Ectodermal cell (in vitro differentiated cells): ENCODE measurements at regions not wholly inside any gene's neighbourhood (a gene's known extent, or its start where the extent isn't known, plus 50 kb on each side); places are given as distances from the start of the nearest gene placed in this dataset.

Source experiments
- H3K27ac ChIP-seq: 2 replicates; pipeline ENCODE4 v1.7.0; 2013; ENCODE audit warnings: mild to moderate bottlenecking, low read depth, low read length; ENCODE audit not compliant: insufficient read depth, poor library complexity, severe bottlenecking
- H3K27me3 ChIP-seq: 2 replicates; pipeline ENCODE4 v1.7.0; 2013; ENCODE audit warnings: mild to moderate bottlenecking, low read length; ENCODE audit not compliant: insufficient read depth, control insufficient read depth, poor library complexity, severe bottlenecking
- H3K36me3 ChIP-seq: one replicate; pipeline ENCODE4 v1.7.0; 2013; ENCODE audit warnings: low read length; ENCODE audit not compliant: control insufficient read depth, insufficient read depth
- H3K4me1 ChIP-seq: one replicate; pipeline ENCODE4 v1.7.0; 2013; ENCODE audit warnings: low read length; ENCODE audit not compliant: control insufficient read depth, insufficient read depth
- H3K4me3 ChIP-seq: 2 replicates; pipeline ENCODE4 v1.7.0; 2013; ENCODE audit warnings: low read depth, low read length, control low read depth; ENCODE audit not compliant: insufficient read depth
- H3K9me3 ChIP-seq: 2 replicates; pipeline ENCODE4 v1.7.0; 2013; ENCODE audit warnings: mild to moderate bottlenecking, low read length, moderate library complexity; ENCODE audit not compliant: control insufficient read depth
- WGBS, 2 experiments: methylation state at CpG; one replicate each; pipeline ENCODE4 v1.1.7; 2013; ENCODE audit warnings: missing lambda C conversion rate in 2 of 2; 5-methylcytosine and 5-hydroxymethylcytosine counted together

DNA sequence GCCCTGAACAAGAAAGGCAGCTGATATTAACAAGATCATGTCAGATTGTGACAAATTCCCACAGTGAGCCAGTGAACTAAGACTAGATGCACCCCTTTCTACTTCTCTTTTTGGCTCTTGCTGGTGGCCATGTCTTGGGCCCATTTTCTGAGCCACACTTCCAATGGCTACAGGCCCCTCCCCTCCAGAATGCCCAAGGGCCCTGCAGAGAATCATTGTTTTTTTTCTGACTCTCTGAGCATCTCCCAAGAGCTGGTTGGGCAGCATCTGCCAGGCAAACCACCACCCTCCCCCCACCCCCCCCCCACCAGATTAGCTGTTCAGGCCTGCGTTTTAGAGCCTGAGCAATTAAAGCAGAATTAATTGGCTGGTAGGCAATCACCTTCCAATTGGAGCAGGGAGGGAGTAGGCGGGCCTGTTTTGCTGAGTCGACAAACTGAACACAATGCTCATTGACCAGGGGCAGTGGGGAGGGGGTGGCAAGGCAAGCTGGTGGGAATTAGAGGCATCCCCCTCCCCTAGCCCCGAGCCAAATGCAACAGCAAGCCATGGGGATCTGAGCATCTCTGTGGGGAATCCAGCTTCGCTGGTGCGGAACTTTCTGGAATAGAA lies 541.4 kb downstream of the MN1 start:
- Histone ChIP-seq H3K4me1 (peaks cover 11% of the 10 kb centered on the region), H3K36me3 (no peaks in the 10 kb centered on the region), H3K27ac (no peak overlapping the region), H3K4me3 (no peak overlapping the region), H3K9me3 (peaks cover 3% of the 10 kb centered on the region), H3K27me3 (no peaks in the 10 kb centered on the region)
- 20 to 26% methylated on average over 5 to 6 of the region's 6 CpGs for WGBS, 2 experiments

DNA sequence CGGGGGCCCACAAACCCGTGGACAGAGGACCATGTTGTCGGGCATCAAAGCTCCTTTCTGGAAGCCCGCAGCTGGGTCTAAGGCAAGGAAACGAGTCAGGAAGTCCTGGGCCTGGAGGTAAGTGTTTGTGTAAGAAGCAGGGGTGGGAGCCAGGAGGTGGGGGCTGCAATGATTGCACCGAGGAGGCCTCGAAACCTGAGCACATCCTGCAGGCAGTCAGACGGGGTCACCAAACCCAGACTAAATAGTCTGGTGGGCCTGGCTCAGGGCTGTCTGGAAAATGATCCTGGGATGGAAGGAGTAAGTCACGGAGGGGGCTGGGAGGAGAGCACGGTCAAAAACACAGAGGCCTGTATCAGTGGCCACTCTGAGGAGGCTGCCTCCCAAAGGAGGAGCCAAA lies 539.2 kb downstream of the MN1 start:
- no peak overlapping the region for H3K27ac ChIP-seq
- WGBS, 2 experiments = 86 to 87% methylated on average over 10 of the region's 10 CpGs
- no peaks in the 10 kb centered on the region for H3K9me3 ChIP-seq
- no peaks in the 10 kb centered on the region for H3K36me3 ChIP-seq
- no peaks in the 10 kb centered on the region for H3K27me3 ChIP-seq
- peaks cover 11% of the 10 kb centered on the region for H3K4me1 ChIP-seq
- H3K4me3 ChIP-seq = no peak overlapping the region

DNA sequence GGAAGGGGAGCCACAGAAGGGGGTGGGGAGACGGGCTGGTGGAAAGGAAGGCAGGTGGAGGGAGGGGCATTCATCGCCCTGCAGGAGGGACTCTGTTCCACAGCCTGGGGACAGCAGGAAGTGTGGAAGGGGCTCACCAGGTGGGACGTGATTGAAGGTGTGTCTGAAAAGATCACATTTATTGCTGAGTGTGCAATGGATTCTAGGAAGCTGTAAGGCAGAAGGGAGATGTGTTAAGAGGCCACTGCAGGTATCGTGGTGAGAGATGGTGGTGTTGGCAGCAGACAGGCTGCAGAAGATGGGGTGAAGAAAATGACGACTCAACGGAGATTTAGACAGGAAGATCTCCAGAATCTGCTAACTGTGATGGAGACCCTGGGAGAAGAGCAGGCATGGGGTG lies 537.4 kb downstream of the MN1 start:
- WGBS, 2 experiments = 80 to 81% methylated on average over 6 of the region's 6 CpGs
- Histone ChIP-seq H3K9me3 (no peaks in the 10 kb centered on the region), H3K4me1 (peaks cover 10% of the 10 kb centered on the region), H3K36me3 (no peaks in the 10 kb centered on the region), H3K27ac (no peak overlapping the region), H3K4me3 (no peak overlapping the region), H3K27me3 (no peaks in the 10 kb centered on the region)

DNA sequence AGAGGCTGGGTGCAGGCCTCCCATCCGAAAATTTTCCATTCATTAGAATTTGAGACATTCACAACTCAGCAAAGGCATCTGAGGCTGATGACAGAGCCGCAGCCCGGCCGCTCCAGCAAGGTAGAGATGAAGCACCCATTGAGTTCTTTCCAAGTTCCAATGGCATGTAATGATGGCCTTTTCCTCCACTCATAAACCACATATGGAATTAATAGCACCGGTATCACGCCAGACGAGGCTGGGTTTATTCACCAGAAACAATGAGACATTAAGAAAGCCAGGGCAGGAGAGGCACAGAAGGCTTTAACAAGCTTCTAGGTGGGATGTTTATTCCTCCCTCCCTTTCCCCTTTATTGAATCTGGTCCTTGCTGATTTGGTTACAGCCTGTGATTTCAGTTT lies 534.4 kb downstream of the MN1 start:
- no peak overlapping the region for H3K27ac ChIP-seq
- WGBS, 2 experiments = 92% methylated on average over 7 of the region's 7 CpGs

DNA sequence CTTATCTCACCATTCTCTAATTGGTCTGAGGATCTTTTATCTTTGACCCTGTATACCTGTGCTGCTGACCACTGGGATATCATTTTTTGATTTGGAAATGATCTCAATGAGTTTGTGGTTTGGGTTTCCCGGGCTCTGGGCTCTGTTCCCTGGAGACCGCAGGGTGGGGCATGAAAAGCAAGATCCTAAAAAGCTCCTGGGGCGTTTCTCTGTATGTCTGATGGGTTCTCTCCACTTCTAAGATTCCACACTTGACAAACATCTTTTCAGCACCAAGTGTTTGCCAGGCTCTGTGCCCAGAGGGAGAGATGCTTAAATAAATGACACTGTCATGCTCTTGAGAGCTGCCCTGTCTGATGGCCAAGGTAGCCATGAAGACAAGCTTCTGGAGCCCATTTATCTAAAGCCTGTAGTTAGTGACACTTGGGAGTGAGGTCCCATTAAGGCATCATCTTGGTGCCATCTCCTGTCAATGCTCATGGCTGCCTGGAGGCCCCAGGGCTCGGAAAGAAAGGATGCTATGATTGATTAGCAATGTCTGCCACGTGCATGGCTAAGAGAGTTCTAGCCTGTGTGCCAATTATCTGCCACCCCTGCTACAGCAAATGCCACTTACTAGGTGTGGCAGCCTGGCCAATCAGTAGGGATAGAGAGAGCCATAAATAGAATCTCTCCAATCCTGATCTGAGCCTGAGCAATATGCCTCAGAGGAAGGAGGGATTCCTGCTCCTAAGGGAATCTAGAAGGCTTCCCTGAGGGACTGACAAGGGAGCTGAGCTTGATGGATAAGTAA lies 531.6 kb downstream of the MN1 start:
- WGBS, 2 experiments = 87 to 88% methylated on average over 5 of the region's 5 CpGs

More for the DNA sequence above, 534.4 kb downstream of the MN1 start:
- Histone ChIP-seq H3K4me1 (no peaks in the 10 kb centered on the region), H3K4me3 (no peak overlapping the region), H3K36me3 (no peaks in the 10 kb centered on the region), H3K9me3 (no peaks in the 10 kb centered on the region), H3K27me3 (no peaks in the 10 kb centered on the region)

DNA sequence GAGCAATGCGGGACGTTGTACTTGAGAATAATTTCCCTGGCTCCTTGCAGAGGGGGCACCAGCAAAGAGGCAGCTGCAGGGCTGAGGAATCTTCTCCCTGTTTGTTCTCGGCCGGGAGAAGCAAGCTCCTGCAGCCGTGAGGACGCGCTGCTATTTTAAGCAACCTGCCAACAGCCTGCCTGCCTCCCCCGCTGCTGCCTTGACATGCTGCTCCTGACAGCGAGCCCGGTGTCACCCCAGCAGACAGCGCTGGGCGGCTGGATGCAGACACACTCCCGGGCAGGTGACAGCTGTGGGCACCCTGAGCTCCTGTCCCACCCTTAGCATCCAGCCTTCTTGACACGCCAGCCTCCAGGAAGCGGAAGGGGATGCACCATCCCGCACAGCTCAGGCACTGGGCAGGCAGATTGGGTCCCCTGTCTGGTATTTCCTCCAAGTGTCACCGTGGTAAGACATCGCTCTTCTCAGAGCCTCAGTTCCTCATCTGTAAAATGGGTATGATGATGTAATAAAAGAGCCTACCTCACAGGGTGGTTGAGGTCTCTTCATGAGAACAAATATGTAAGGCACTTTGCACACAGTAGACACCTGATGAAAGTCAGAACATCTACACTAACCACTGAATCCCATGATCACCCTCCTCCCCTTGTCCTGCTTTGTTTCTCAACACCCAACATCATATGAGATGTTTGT lies 530.6 kb downstream of the MN1 start:
- H3K36me3 ChIP-seq = no peaks in the 10 kb centered on the region
- no peak overlapping the region for H3K4me3 ChIP-seq
- no peaks in the 10 kb centered on the region for H3K27me3 ChIP-seq
- no peaks in the 10 kb centered on the region for H3K9me3 ChIP-seq
- no peaks in the 10 kb centered on the region for H3K4me1 ChIP-seq
- WGBS, 2 experiments = 58% methylated on average over 18 of the region's 18 CpGs
- H3K27ac ChIP-seq = no peak overlapping the region

More for the DNA sequence above, 531.6 kb downstream of the MN1 start:
- H3K27ac ChIP-seq = no peak overlapping the region
- H3K27me3 ChIP-seq = no peaks in the 10 kb centered on the region
- H3K9me3 ChIP-seq = no peaks in the 10 kb centered on the region
- H3K36me3 ChIP-seq = no peaks in the 10 kb centered on the region
- H3K4me1 ChIP-seq = no peaks in the 10 kb centered on the region
- H3K4me3 ChIP-seq = no peak overlapping the region

DNA sequence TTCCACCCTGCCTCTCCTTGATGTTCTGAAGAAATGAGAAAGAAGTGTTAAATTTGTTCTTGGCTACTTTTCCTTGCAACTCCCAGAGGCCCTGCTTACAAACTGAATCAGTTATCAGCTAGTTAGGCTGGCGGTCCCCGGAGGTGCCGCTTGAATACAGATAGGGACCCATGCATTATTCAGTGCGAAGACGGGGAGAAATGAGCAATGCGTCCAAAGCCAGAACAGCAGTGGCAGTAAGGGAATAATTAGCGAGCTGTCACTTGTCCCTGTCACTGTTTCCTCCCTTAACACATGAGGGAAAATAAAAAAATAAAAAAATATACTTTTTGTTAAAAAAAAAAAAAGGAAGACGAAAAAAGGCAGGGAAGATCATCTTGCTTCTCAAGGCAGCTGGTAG lies 528.1 kb downstream of the MN1 start:
- Histone ChIP-seq H3K4me3 (no peak overlapping the region), H3K36me3 (no peaks in the 10 kb centered on the region), H3K9me3 (no peaks in the 10 kb centered on the region), H3K27ac (no peak overlapping the region), H3K27me3 (no peaks in the 10 kb centered on the region), H3K4me1 (no peaks in the 10 kb centered on the region)
- WGBS, 2 experiments = 40 to 53% methylated on average over 7 to 8 of the region's 8 CpGs

DNA sequence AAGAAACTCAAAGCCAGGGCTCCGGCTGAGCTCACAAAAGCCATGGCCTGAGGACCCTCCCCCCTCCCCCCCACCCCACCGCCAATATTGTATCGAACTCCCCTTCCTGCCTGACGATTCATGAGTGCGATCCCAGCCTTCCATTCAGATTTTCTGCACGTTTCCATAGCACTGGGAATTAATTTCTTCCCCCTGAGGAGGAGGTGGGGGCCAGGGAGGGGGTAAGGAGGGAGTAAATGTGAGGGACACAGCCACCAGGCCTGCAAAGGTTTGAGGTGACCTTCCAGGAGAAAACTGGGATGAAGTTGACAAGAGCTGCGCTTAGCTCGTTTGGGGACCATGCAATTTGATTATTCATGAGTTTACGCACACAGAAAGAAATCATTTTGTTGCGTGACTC lies 527.7 kb downstream of the MN1 start:
- H3K27ac ChIP-seq = no peak overlapping the region
- 60 to 67% methylated on average over 7 to 9 of the region's 10 CpGs for WGBS, 2 experiments
- no peaks in the 10 kb centered on the region for H3K27me3 ChIP-seq
- no peaks in the 10 kb centered on the region for H3K9me3 ChIP-seq
- H3K36me3 ChIP-seq = no peaks in the 10 kb centered on the region
- H3K4me1 ChIP-seq = no peaks in the 10 kb centered on the region
- H3K4me3 ChIP-seq = no peak overlapping the region

DNA sequence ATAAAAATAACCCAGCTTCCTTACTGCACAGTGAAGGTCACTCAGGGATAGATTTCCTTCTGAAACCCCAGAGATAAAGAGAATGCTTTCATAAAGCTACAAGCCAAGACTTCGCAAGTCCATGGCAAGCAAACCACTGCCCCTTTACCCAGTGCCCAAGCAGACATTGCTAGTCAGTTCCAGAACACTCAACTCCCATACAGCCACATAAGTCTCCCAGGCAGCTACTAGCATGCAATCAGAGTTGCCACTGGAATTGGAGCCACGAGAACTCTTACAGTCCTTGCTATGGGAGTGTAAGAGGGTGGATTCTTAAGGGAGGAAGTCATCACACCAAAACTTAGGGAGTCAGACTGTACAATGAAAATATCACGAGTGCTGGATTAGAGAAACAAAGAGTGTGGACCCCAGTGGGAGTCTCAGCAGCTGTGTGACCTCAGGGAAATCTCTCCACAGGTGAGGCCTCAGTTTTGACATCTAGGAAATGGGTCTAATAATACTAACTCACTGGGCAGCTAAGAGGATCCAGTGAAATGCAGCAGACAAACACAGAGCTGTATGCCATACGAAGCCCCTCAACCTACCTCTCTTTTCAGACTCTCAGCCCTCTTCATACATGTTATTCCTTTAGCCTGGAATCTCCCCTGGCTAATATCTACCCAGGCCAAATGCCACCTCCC lies 526.6 kb downstream of the MN1 start:
- Histone ChIP-seq H3K27ac (no peak overlapping the region), H3K9me3 (no peaks in the 10 kb centered on the region), H3K4me3 (no peak overlapping the region), H3K27me3 (no peaks in the 10 kb centered on the region), H3K4me1 (no peaks in the 10 kb centered on the region), H3K36me3 (no peaks in the 10 kb centered on the region)
- WGBS, 2 experiments = 90 to 92% methylated on average over 4 of the region's 4 CpGs

DNA sequence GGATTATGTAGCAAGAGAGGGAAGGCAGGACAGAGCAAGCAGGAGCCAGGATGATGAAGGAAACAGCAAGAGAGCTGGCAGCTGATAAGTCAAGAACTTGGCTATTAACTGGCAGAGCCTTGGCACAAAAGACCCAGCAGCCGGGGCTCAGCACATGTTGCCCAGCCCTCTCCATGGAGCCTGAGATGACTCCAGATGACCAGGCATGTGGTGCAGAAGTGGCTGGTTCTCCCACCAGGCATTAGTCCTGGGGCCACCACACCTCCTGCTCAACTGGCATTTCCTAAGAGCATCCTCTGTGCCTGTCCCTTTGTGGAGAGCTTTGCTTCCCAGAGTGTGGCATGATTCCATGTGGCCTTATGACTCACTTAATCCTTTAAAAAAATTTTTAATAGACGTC lies 522.6 kb downstream of the MN1 start:
- no peaks in the 10 kb centered on the region for H3K27me3 ChIP-seq
- 80 to 94% methylated on average over 2 of the region's 2 CpGs for WGBS, 2 experiments

More for the DNA sequence above, 522.6 kb downstream of the MN1 start:
- Histone ChIP-seq H3K4me3 (no peak overlapping the region), H3K9me3 (no peaks in the 10 kb centered on the region), H3K4me1 (no peaks in the 10 kb centered on the region), H3K27ac (no peak overlapping the region), H3K36me3 (no peaks in the 10 kb centered on the region)
